HepG2 (cell line): ENCODE measurements at regions not wholly inside any gene's neighbourhood (a gene's known extent, or its start where the extent isn't known, plus 50 kb on each side); places are given as distances from the start of the nearest gene placed in this dataset.

Experiments
- ATAC-seq: fragments of 200-7000 bp; cut with Tn5 transposase; 3 replicates; pipeline ENCODE4 v1.9.1; 2020; ENCODE audit warnings: mild to moderate bottlenecking, moderate library complexity
- BruUV-seq: library from RNA; stranded (reverse); fragments of 400-500 nt; replicated peaks from 2 replicates; lab custom pipeline; 2021; lab: Mats Ljungman, UMichigan
- CTCF ChIA-PET: fragments of 300-600 bp; formaldehyde crosslinking; extraction: SDS; loops from one replicate; lab custom pipeline; 2021; ENCODE audit warnings: low total read pairs, inconsistent platforms, low intra/inter-chr PET ratio; lab: Yijun Ruan, JAX
- POLR2A ChIA-PET: fragments of 350-600 bp; sonication (Branson Sonifier 250); formaldehyde crosslinking; loops from one replicate; lab custom pipeline; 2020; ENCODE audit warnings: antibody characterized with exemption, inconsistent platforms; lab: Yijun Ruan, JAX
- DNase-seq: peaks from one replicate; pipeline ENCODE4 v3.0.0-alpha.2; 2015; ENCODE audit warnings: low spot score
- FAIRE-seq: peaks from 3 replicates; lab custom pipeline; 2011; peaks lifted over from hg19 to GRCh38; lab: Jason Lieb, UNC
- H2AFZ ChIP-seq: one replicate; pipeline ENCODE4 v1.6.1; 2011; ENCODE audit warnings: low read length, inconsistent platforms
- H3K27ac ChIP-seq: fragments of 300-600 bp; 3 replicates; pipeline ENCODE4 v1.8.0; 2011; ENCODE audit warnings: mixed run types, mild to moderate bottlenecking, mixed read lengths, low read length, inconsistent platforms; ENCODE audit not compliant: insufficient read depth; ENCODE audit errors: extremely low read length
- H3K27me3 ChIP-seq, 2 experiments: fragments of 200-600 bp in 1 of 2; 2 replicates in 1 of 2; 3 replicates in 1 of 2; pipeline versions ENCODE4 v1.6.0 to v1.8.0; 2011; ENCODE audit warnings: low read length in 2 of 2, mild to moderate bottlenecking in 2 of 2, moderate library complexity in 2 of 2, inconsistent platforms in 1 of 2; ENCODE audit not compliant: insufficient read depth in 2 of 2, control insufficient read depth in 1 of 2
- H3K36me3 ChIP-seq, 2 experiments: fragments of 200-600 bp in 1 of 2; replicated peaks in 1 of 2; 2 replicates in 1 of 2; 3 replicates in 1 of 2; pipeline versions ENCODE4 v1.5.1 to v1.8.0; 2011; ENCODE audit warnings: low read length in 2 of 2, inconsistent platforms in 1 of 2; ENCODE audit not compliant: insufficient read depth in 2 of 2, control insufficient read depth in 1 of 2
- H3K4me1 ChIP-seq: 2 replicates; pipeline ENCODE4 v1.5.1; 2012; ENCODE audit warnings: low read length, inconsistent platforms; ENCODE audit not compliant: insufficient read depth
- H3K4me2 ChIP-seq: 2 replicates; pipeline ENCODE4 v1.6.0; 2011; ENCODE audit warnings: low read depth, low read length, inconsistent platforms
- H3K4me3 ChIP-seq, 3 experiments: fragments of 200-600 bp in 1 of 3; sonication (generic), shearing (Covaris generic) in 1 of 3; replicated peaks in 1 of 3; 2 replicates each; pipeline ENCODE4 v1.5.1; 2011 to 2016; ENCODE audit warnings: low read length in 3 of 3, inconsistent platforms in 2 of 3, low read depth in 2 of 3, mild to moderate bottlenecking in 2 of 3, control low read depth in 1 of 3, mixed read lengths in 1 of 3; ENCODE audit not compliant: insufficient read depth in 1 of 3
- H3K79me2 ChIP-seq: one replicate; pipeline ENCODE4 v1.6.1; 2011; ENCODE audit warnings: low read length, inconsistent platforms; ENCODE audit not compliant: insufficient read depth
- H3K9ac ChIP-seq: 2 replicates; pipeline ENCODE4 v1.6.0; 2011; ENCODE audit warnings: mild to moderate bottlenecking, low read depth, low read length, inconsistent platforms; ENCODE audit not compliant: insufficient read depth
- H3K9me3 ChIP-seq: 2 replicates; pipeline ENCODE4 v1.5.1; 2012; ENCODE audit warnings: mild to moderate bottlenecking, low read length
- H4K20me1 ChIP-seq: 2 replicates; pipeline ENCODE4 v1.6.0; 2011; ENCODE audit warnings: inconsistent platforms, mild to moderate bottlenecking, low read length, moderate library complexity; ENCODE audit not compliant: insufficient read depth
- AGO1 ChIP-seq: fragments of 200-400 bp; formaldehyde crosslinking; IDR thresholded peaks from 2 replicates; pipeline ENCODE4 v1.6.1; 2017; ENCODE audit warnings: mild to moderate bottlenecking, low read depth, low read length, moderate library complexity; ENCODE audit not compliant: poor library complexity, severe bottlenecking
- DMAP1 ChIP-seq: IDR thresholded peaks from 2 replicates; pipeline ENCODE4 v1.6.1; 2016
- DRAP1 ChIP-seq: IDR thresholded peaks from 2 replicates; pipeline ENCODE4 v1.6.1; 2016; ENCODE audit warnings: missing genetic modification reagents, missing compliant biosample characterization
- FOXA3 ChIP-seq: IDR thresholded peaks from 2 replicates; pipeline ENCODE4 v1.6.1; 2016; ENCODE audit warnings: missing genetic modification reagents, missing compliant biosample characterization
- GPBP1L1 ChIP-seq: sonication (generic); formaldehyde crosslinking; IDR thresholded peaks from 2 replicates; pipeline ENCODE4 v1.5.0; 2020; ENCODE audit warnings: mild to moderate bottlenecking, missing genetic modification reagents
- HIC2 ChIP-seq: sonication (generic); formaldehyde crosslinking; IDR thresholded peaks from 2 replicates; pipeline ENCODE4 v1.9.0; 2022; ENCODE audit warnings: low read depth, missing genetic modification reagents
- KDM1A ChIP-seq: IDR thresholded peaks from 2 replicates; pipeline ENCODE4 v1.6.1; 2016; ENCODE audit warnings: missing compliant biosample characterization
- MTF2 ChIP-seq: sonication (generic); formaldehyde crosslinking; IDR thresholded peaks from 2 replicates; pipeline ENCODE4 v1.5.0; 2020; ENCODE audit warnings: missing genetic modification reagents, borderline replicate concordance
- PAX8 ChIP-seq: sonication (generic); formaldehyde crosslinking; IDR thresholded peaks from 2 replicates; pipeline ENCODE4 v1.8.0; 2022; ENCODE audit warnings: mild to moderate bottlenecking, missing genetic modification reagents, borderline replicate concordance
- PCBP1 ChIP-seq: fragments of 200-400 bp; formaldehyde crosslinking; IDR thresholded peaks from 2 replicates; pipeline ENCODE4 v1.6.1; 2017; ENCODE audit warnings: mild to moderate bottlenecking, low read depth, low read length, borderline replicate concordance
- PREB ChIP-seq: sonication (generic); formaldehyde crosslinking; IDR thresholded peaks from 2 replicates; pipeline ENCODE4 v1.4.0; 2020; ENCODE audit warnings: missing genetic modification reagents
- TARDBP ChIP-seq: sonication (generic); formaldehyde crosslinking; IDR thresholded peaks from 2 replicates; pipeline ENCODE4 v1.8.0; 2022; ENCODE audit warnings: mild to moderate bottlenecking, missing genetic modification reagents
- U2AF2 ChIP-seq: fragments of 200-400 bp; formaldehyde crosslinking; IDR thresholded peaks from 2 replicates; pipeline ENCODE4 v1.6.1; 2017; ENCODE audit warnings: low read depth, mild to moderate bottlenecking, low read length
- ZBTB1 ChIP-seq: sonication (generic); formaldehyde crosslinking; IDR thresholded peaks from 2 replicates; pipeline ENCODE4 v1.4.0; 2020; ENCODE audit warnings: missing genetic modification reagents, borderline replicate concordance
- ZBTB10 ChIP-seq: sonication (generic); formaldehyde crosslinking; IDR thresholded peaks from 2 replicates; pipeline ENCODE4 v1.4.0; 2020; ENCODE audit warnings: missing genetic modification reagents, borderline replicate concordance
- ZNF432 ChIP-seq: sonication (generic); formaldehyde crosslinking; IDR thresholded peaks from 2 replicates; pipeline ENCODE4 v1.5.0; 2020; ENCODE audit warnings: missing genetic modification reagents, mild to moderate bottlenecking, borderline replicate concordance
- ZNF883 ChIP-seq: sonication (generic); formaldehyde crosslinking; IDR thresholded peaks from 2 replicates; pipeline ENCODE4 v1.5.1; 2020; ENCODE audit warnings: mild to moderate bottlenecking, missing genetic modification reagents; ENCODE audit errors: not compliant biosample characterization
- WGBS: methylation state at CpG from one replicate; pipeline ENCODE4 v1.1.6; 2017; ENCODE audit warnings: low lambda C conversion rate; 5-methylcytosine and 5-hydroxymethylcytosine counted together
- in situ Hi-C: cut with HindIII; loops from 2 replicates; pipeline ENCODE4 v1.10.0; 2017; ENCODE audit warnings: low pct_unique_long_range_greater_than_20kb; ENCODE audit not compliant: extremely low pct_ligation_motif_present
- intact Hi-C: fragments of 100-400 bp; cut with micrococcal nuclease; formaldehyde crosslinking; loops from one replicate; pipeline ENCODE4 v1.10.0; 2022; ENCODE audit not compliant: unreplicated experiment

GRCh38 chr1:187721216-187721615 lies 892.5 kb downstream of the PLA2G4A start (continued):
- TF ChIP-seq GPBP1L1 (no peak), ZNF432 (no peak), KDM1A (CRISPR knock-in tag) (no peak), TARDBP (CRISPR knock-in tag) (no peak), U2AF2 (no peak), ZBTB1 (CRISPR knock-in tag) (no peak), HIC2 (CRISPR knock-in tag) (no peak), DMAP1 (CRISPR knock-in tag) (no peak), PAX8 (CRISPR knock-in tag) (no peak)

- no peak overlapping the region for H2AFZ ChIP-seq
- ChIA-PET POLR2A (no interaction called here), CTCF (no interaction called here)
- no peaks in the 10 kb centered on the region; the same call in none of the 2 replicates for H3K9me3 ChIP-seq
- no peak overlapping the region for H3K4me2 ChIP-seq
- no peaks in the 10 kb centered on the region for H3K79me2 ChIP-seq
- H3K27ac ChIP-seq = no peak overlapping the region
- H3K9ac ChIP-seq = no peak overlapping the region
- FAIRE-seq = no peak
- no peaks in the 10 kb centered on the region for H3K27me3 ChIP-seq
- no peaks in the 10 kb centered on the region for H3K36me3 ChIP-seq
- H3K4me3 ChIP-seq = no peak overlapping the region
- in situ Hi-C loops (no loop called here), intact Hi-C loops (no loop called here)
- no peak for ATAC-seq
- 6% methylated on average over 2 of the region's 2 CpGs for WGBS
- BruUV-seq = no TSS peak
- DNase-seq = no peak
- H4K20me1 ChIP-seq = no peaks in the 10 kb centered on the region
- no peaks in the 10 kb centered on the region for H3K4me1 ChIP-seq
- TF ChIP-seq AGO1 (no peak), PREB (no peak), DRAP1 (CRISPR knock-in tag) (no peak), PCBP1 (no peak), MTF2 (no peak), ZBTB10 (CRISPR knock-in tag) (no peak), FOXA3 (CRISPR knock-in tag) (no peak), ZNF883 (no peak)
Observed at GRCh38 chr1:187725216-187725615, 896.5 kb downstream of the PLA2G4A start.
